AG09309 (cell line): ENCODE measurements at regions not wholly inside any gene's neighbourhood (a gene's known extent, or its start where the extent isn't known, plus 50 kb on each side); places are given as distances from the start of the nearest gene placed in this dataset.

Experiments
- DNase-seq: peaks from one replicate; pipeline ENCODE4 v3.0.0-alpha.2; 2010; ENCODE audit warnings: low read depth
- H3K4me3 ChIP-seq: 2 replicates; pipeline ENCODE4 v1.5.1; 2011; ENCODE audit warnings: mild to moderate bottlenecking, low read depth, low read length, moderate library complexity; ENCODE audit not compliant: control insufficient read depth
- CTCF ChIP-seq: IDR thresholded peaks from 2 replicates; pipeline ENCODE4 v1.5.1; 2011; ENCODE audit warnings: mild to moderate bottlenecking, low read depth, low read length, inconsistent platforms; ENCODE audit not compliant: insufficient read depth, control insufficient read depth; ENCODE audit errors: missing control alignments

GRCh38 chr2:64793701-64794100, 140.0 kb upstream of the SERTAD2 start:
- H3K4me3 ChIP-seq = no peak overlapping the region
- TF ChIP-seq CTCF = no peak
- DNase-seq = no peak

- DNase-seq = no peak
- no peak for TF ChIP-seq CTCF
- no peak overlapping the region for H3K4me3 ChIP-seq
Measured at GRCh38 chr2:64794426-64794995, 140.8 kb upstream of the SERTAD2 start.

GRCh38 chr2:64795024-64795592, 141.4 kb upstream of the SERTAD2 start:
- no peak overlapping the region for H3K4me3 ChIP-seq
- no peak for DNase-seq
- TF ChIP-seq CTCF = no peak

GRCh38 chr2:64796926-64797325, 143.2 kb upstream of the SERTAD2 start:
- TF ChIP-seq CTCF = no peak
- H3K4me3 ChIP-seq = no peak overlapping the region
- DNase-seq = no peak

- no peak for DNase-seq
- no peak overlapping the region for H3K4me3 ChIP-seq
- TF ChIP-seq CTCF = no peak
Measured at GRCh38 chr2:64797881-64798575, 144.3 kb upstream of the SERTAD2 start.

- TF ChIP-seq CTCF = no peak
- H3K4me3 ChIP-seq = no peak overlapping the region
- no peak for DNase-seq
Measured at GRCh38 chr2:64799592-64800252, 146.0 kb upstream of the SERTAD2 start.
